ENCODE measurements at regions not wholly inside any gene's neighbourhood (a gene's known extent, or its start where the extent isn't known, plus 50 kb on each side); places are given as distances from the start of the nearest gene placed in this dataset.

GRCh38 chr9:82598241-82599039 is 464.5 kb downstream of the RASEF start:
- TF ChIP-seq CTCF (IDR thresholded peaks at IDR 0.05) (no peak), POLR2AphosphoS5 (IDR thresholded peaks at IDR 0.05) (no peak), POLR2A (IDR thresholded peaks at IDR 0.05) (no peak)

All from breast epithelium (tissue), 3 donors.